GM12865 (cell line): ENCODE measurements at regions not wholly inside any gene's neighbourhood (a gene's known extent, or its start where the extent isn't known, plus 50 kb on each side); places are given as distances from the start of the nearest gene placed in this dataset.
A peak's percentile ranks its signal among the peaks of the same experiment; 100 is the strongest.

Experiments
- DNase-seq: peaks from one replicate; pipeline ENCODE4 v3.0.0; 2010; ENCODE audit warnings: low read depth
- H3K4me3 ChIP-seq: 2 replicates; pipeline ENCODE4 v1.5.1; 2011; ENCODE audit warnings: mild to moderate bottlenecking, low read depth, low read length, control low read depth
- TF ChIP-seq, protein P1 (sequence below): IDR thresholded peaks from 2 replicates; pipeline ENCODE4 v1.5.1; 2011; ENCODE audit warnings: low read length, control low read depth, low read depth, inconsistent platforms; ENCODE audit not compliant: insufficient read depth; ENCODE audit errors: missing control alignments

DNA sequence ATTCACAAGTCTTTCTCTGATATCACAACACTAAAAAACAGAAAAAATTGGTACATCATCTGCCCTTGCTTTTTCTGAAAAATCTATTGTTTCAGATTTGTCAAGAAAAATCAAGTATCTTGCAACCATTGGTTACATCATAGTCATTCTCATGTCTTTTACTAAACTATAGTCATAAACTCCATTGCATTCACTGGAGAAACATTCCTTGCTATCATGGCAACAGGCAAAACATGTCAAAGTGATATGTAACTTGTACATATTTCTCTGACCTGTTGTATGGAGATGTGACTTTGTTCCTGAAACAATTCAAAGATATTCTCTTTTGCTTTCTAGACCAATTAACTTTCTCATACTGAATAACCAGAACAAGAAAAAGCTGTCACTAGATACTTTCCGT is 121.9 kb upstream of the ANK2 start:
- DNase-seq: no peak
- TF ChIP-seq, protein P1, sequence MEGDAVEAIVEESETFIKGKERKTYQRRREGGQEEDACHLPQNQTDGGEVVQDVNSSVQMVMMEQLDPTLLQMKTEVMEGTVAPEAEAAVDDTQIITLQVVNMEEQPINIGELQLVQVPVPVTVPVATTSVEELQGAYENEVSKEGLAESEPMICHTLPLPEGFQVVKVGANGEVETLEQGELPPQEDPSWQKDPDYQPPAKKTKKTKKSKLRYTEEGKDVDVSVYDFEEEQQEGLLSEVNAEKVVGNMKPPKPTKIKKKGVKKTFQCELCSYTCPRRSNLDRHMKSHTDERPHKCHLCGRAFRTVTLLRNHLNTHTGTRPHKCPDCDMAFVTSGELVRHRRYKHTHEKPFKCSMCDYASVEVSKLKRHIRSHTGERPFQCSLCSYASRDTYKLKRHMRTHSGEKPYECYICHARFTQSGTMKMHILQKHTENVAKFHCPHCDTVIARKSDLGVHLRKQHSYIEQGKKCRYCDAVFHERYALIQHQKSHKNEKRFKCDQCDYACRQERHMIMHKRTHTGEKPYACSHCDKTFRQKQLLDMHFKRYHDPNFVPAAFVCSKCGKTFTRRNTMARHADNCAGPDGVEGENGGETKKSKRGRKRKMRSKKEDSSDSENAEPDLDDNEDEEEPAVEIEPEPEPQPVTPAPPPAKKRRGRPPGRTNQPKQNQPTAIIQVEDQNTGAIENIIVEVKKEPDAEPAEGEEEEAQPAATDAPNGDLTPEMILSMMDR: no peak
- no peak overlapping the region for H3K4me3 ChIP-seq

DNA sequence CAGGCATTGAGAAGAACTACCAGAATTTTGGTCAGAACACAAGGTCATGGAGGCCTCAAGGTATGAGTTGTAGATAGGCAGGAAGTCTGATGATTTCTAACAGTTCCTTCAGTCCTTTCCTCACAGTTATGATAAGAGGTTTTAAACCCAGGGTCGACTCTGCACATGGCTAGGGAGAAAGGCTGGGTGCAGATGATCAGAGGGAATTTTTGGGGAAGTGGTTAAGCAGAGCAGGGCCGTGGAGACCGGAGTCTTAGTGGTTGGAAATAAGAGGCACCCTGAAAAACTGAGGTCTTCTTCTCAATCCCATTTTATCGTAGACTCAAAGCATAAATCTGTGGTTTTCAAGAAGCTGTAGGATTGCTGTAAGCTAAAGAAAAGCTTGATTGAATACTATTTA is 118.5 kb upstream of the ANK2 start:
- TF ChIP-seq, protein P1: no peak
- H3K4me3 ChIP-seq: no peak overlapping the region
- no peak for DNase-seq

DNA sequence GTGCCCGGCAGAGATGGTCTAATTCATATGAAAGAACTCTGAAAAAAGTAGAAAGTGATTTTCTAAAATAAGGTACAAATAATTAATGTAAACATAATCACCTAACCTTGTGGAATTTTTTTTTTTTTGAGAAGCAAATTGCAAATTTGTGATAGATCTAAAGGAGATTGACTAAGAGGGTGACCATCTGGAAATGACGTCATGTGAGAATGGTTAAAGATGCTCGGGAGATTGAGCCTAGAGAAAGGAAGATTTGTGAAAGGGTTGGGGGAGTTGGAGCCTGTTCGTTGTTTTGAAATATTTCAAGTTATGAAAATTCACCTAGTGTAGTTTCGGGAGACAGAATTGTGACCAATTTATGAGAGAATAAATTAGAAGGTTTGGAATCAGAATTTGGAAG is 115.7 kb upstream of the ANK2 start:
- TF ChIP-seq, protein P1: no peak
- no peak overlapping the region for H3K4me3 ChIP-seq
- no peak for DNase-seq

DNA sequence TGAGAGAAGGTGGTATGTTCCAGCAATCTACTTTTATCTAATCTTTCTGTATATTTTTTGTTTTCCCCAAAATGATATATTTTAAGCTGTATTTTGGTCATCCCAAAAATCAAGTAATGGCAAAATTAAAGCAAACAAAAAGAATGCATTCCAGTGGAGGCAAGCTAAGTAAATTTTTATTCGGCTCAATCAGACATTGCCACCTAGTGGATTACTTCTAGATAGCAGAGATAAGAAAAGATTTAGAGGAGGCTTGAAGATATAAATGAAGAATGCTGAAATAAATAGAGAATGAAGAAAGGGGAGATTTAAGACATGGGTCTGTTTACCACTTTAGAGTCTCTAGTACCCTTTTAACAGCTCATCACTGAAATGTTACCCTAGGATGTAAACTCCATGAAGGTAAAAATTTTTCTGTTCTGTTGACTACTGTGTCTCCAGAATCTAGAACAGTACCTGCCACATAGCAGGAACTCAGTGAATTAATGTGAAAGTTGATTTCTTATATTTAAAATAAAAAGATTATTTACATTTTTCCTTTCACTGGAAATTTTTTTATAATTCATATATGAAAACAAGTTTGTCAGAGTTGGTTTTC is 110.9 kb upstream of the ANK2 start:
- peak; percentile 53 for DNase-seq
- no peak overlapping the region for H3K4me3 ChIP-seq
- TF ChIP-seq, protein P1: peak; percentile 46

DNA sequence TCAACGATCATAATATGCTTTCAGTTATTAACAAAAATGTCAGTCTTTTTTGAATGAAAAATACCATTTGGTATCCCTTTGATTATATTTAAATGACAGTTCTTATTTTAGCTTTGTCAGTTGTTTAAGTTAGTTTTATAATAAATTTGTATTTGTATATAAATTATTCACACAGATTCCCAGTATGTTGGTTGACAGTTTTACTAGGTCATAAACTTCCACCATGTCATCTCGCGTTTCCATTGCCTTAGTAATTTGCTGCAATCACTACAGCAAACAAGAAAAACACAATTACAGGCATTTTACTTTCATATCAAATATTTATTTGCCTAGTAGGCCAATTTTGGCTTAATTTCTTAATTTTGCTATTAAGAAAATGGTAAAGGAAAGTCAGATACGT is 109.6 kb upstream of the ANK2 start:
- DNase-seq: no peak
- TF ChIP-seq, protein P1: no peak
- no peak overlapping the region for H3K4me3 ChIP-seq

DNA sequence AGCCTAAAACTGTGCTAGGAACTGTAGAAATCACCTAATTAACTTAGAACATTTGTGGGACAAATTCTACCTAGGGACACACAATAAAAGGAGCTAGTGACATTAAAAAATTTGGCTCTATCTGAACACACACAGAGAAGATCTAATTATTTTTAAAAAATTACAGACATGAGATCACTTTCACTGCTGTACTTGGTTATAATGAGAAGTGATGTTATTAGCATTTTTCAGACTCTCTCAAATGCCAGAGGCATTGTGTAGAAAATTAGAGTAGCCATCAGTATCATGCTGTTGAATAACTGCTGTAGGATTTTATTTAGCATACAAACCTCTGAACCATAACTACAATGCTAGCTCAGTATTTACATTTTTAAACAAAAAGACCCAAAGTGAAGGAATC is 109.1 kb upstream of the ANK2 start:
- H3K4me3 ChIP-seq: no peak overlapping the region
- no peak for DNase-seq
- TF ChIP-seq, protein P1: no peak

DNA sequence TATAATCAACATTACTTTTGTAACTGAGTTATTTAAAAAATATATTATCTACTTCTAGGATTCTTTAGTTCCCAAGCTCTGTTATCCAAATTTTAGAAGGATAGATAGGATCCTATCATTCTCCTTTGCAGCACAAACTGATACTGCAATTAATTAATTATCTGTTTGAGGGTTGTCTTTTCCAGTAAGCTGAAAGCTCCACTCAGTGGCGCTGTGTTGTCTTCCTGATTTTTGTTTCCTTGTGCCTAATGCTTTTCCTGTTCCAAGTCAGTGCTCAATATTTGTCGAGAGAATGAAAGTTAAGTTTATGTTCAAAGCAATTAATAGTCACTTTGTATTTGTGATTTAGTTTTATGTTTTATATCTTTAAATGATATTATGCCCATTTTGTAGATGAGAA is 107.4 kb upstream of the ANK2 start:
- no peak for DNase-seq
- H3K4me3 ChIP-seq: no peak overlapping the region
- TF ChIP-seq, protein P1: no peak
